ENCODE measurements at regions not wholly inside any gene's neighbourhood (a gene's known extent, or its start where the extent isn't known, plus 50 kb on each side); places are given as distances from the start of the nearest gene placed in this dataset.

GRCh38 chr6:9496837-9497236 lies 918.0 kb downstream of the TFAP2A start:
- H3K36me3 ChIP-seq (ENCODE audit: insufficient read depth, low read length, poor library complexity, severe bottlenecking): no peaks in the 10 kb centered on the region
- intact Hi-C loops (cut with micrococcal nuclease; ENCODE audit: unreplicated experiment): no loop called here
- BruUV-seq (replicated peaks): no TSS peak
- no peak for DNase-seq (ENCODE audit: low spot score)
- no peak overlapping the region for H3K4me3 ChIP-seq (ENCODE audit: low read depth, low read length, poor library complexity, severe bottlenecking)
- ChIA-PET CTCF (no interaction called here), POLR2A (ENCODE audit: low non-redundant PET) (no interaction called here)
- H3K27ac ChIP-seq (ENCODE audit: low read depth, low read length, poor library complexity, severe bottlenecking): no peak overlapping the region
- H3K27me3 ChIP-seq (replicated peaks; ENCODE audit: insufficient read depth, low read depth, low read length, poor library complexity): no peaks in the 10 kb centered on the region
- TF ChIP-seq EZH2 (IDR thresholded peaks at IDR 0.05; ENCODE audit: borderline replicate concordance, low read depth, low read length, poor library complexity, severe bottlenecking) (no peak), CTCF (conservative IDR thresholded peaks at IDR 0.05; ENCODE audit: low read depth, low read length) (no peak)
- H3K4me1 ChIP-seq (ENCODE audit: insufficient read depth, low read length, poor library complexity, severe bottlenecking): no peaks in the 10 kb centered on the region
- no peaks in the 10 kb centered on the region for H3K9me3 ChIP-seq (ENCODE audit: low read depth, low read length, poor library complexity, severe bottlenecking)

DNA sequence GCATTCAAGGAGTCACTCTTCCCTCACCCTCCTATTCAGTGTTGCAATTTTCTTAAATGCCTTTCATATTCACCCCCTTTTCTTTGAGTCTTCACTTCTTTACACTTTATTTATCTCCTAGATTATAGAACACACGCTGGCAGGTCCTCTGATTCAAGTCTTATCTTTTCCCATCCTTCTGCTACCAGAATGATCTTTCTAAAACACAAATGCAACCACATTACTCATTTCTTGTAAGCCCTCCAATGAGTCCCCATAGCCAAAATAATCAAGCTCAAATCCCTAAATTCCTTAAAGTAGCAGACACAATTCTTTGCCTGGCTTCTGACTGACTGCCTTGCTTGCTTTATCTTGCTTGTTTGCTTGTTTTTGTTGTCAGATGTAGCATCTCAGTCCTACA lies 920.0 kb downstream of the TFAP2A start:
- no peaks in the 10 kb centered on the region for H3K9me3 ChIP-seq (ENCODE audit: low read depth, low read length, poor library complexity, severe bottlenecking)
- H3K36me3 ChIP-seq (ENCODE audit: insufficient read depth, low read length, poor library complexity, severe bottlenecking): no peaks in the 10 kb centered on the region
- no peaks in the 10 kb centered on the region for H3K27me3 ChIP-seq (replicated peaks; ENCODE audit: insufficient read depth, low read depth, low read length, poor library complexity)
- no peaks in the 10 kb centered on the region for H3K4me1 ChIP-seq (ENCODE audit: insufficient read depth, low read length, poor library complexity, severe bottlenecking)
- no peak overlapping the region for H3K27ac ChIP-seq (ENCODE audit: low read depth, low read length, poor library complexity, severe bottlenecking)
- no peak overlapping the region for H3K4me3 ChIP-seq (ENCODE audit: low read depth, low read length, poor library complexity, severe bottlenecking)
- no peak for TF ChIP-seq CTCF (conservative IDR thresholded peaks at IDR 0.05; ENCODE audit: low read depth, low read length)
- TF ChIP-seq EZH2 (IDR thresholded peaks at IDR 0.05; ENCODE audit: borderline replicate concordance, low read depth, low read length, poor library complexity, severe bottlenecking): no peak
- BruUV-seq (replicated peaks): no TSS peak
- CTCF ChIA-PET: no interaction called here
- intact Hi-C loops (cut with micrococcal nuclease; ENCODE audit: unreplicated experiment): no loop called here
- DNase-seq (ENCODE audit: low spot score): no peak
- POLR2A ChIA-PET (ENCODE audit: low non-redundant PET): no interaction called here

DNA sequence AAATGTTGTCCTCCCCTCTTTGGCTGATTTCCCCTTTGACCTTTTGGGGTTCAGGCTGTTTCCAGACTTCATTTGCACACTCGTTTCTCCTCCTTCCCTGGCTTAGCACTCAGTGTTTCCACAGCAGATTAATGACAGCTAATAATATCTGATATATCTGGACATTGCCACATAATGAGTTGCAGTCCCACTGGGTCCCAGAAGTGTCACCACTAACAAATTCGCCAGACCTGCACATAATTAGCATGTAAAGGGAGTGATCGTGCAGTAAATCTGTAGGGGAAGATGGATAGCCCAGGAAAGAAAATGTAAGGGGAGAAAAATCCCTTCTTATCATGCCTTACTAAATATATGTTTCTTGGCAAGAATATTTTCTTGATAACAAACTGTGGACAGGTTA lies 922.1 kb downstream of the TFAP2A start:
- no TSS peak for BruUV-seq (replicated peaks)
- POLR2A ChIA-PET (ENCODE audit: low non-redundant PET): no interaction called here
- no peak for DNase-seq (ENCODE audit: low spot score)
- TF ChIP-seq EZH2 (IDR thresholded peaks at IDR 0.05; ENCODE audit: borderline replicate concordance, low read depth, low read length, poor library complexity, severe bottlenecking) (no peak), CTCF (conservative IDR thresholded peaks at IDR 0.05; ENCODE audit: low read depth, low read length) (no peak)
- H3K27ac ChIP-seq (ENCODE audit: low read depth, low read length, poor library complexity, severe bottlenecking): no peak overlapping the region
- no peaks in the 10 kb centered on the region for H3K4me1 ChIP-seq (ENCODE audit: insufficient read depth, low read length, poor library complexity, severe bottlenecking)
- H3K4me3 ChIP-seq (ENCODE audit: low read depth, low read length, poor library complexity, severe bottlenecking): no peak overlapping the region
- no peaks in the 10 kb centered on the region for H3K27me3 ChIP-seq (replicated peaks; ENCODE audit: insufficient read depth, low read depth, low read length, poor library complexity)
- intact Hi-C loops (cut with micrococcal nuclease; ENCODE audit: unreplicated experiment): no loop called here
- no peaks in the 10 kb centered on the region for H3K9me3 ChIP-seq (ENCODE audit: low read depth, low read length, poor library complexity, severe bottlenecking)
- H3K36me3 ChIP-seq (ENCODE audit: insufficient read depth, low read length, poor library complexity, severe bottlenecking): no peaks in the 10 kb centered on the region
- CTCF ChIA-PET: no interaction called here

Data from A673 (cell line).